Astrocyte of the cerebellum (primary cell): ENCODE measurements at regions not wholly inside any gene's neighbourhood (a gene's known extent, or its start where the extent isn't known, plus 50 kb on each side); places are given as distances from the start of the nearest gene placed in this dataset.

ENCODE experiments used
- DNase-seq: peaks from one replicate; pipeline ENCODE4 v3.0.0-alpha.2; 2011; ENCODE audit warnings: low read depth
- H3K4me3 ChIP-seq: 2 replicates; pipeline ENCODE4 v1.5.1; 2011; ENCODE audit warnings: mild to moderate bottlenecking, low read depth, low read length, moderate library complexity
- CTCF ChIP-seq: IDR thresholded peaks from 2 replicates; pipeline ENCODE4 v1.5.1; 2012; ENCODE audit warnings: low read length, low read depth, moderate library complexity, mild to moderate bottlenecking; ENCODE audit errors: missing control alignments
- in situ Hi-C: cut with HindIII; loops from 2 replicates; pipeline ENCODE4 v1.10.0; 2017; ENCODE audit warnings: low sequenced_read_pairs

- in situ Hi-C loops, result no loop called here
- H3K4me3 ChIP-seq, result no peak overlapping the region
- no peak for TF ChIP-seq CTCF
- no peak for DNase-seq
Observed at GRCh38 chr9:12922224-12922866, 147.5 kb downstream of the LURAP1L start.

GRCh38 chr9:12923468-12924009, 148.7 kb downstream of the LURAP1L start:
- TF ChIP-seq CTCF, result no peak
- H3K4me3 ChIP-seq, result no peak overlapping the region
- in situ Hi-C loops, result no loop called here
- peak; percentile 60 for DNase-seq

GRCh38 chr9:12930906-12931305, 156.1 kb downstream of the LURAP1L start:
- in situ Hi-C loops, result no loop called here

GRCh38 chr9:12933957-12934356, 159.1 kb downstream of the LURAP1L start:
- no peak overlapping the region for H3K4me3 ChIP-seq
- no peak for TF ChIP-seq CTCF
- in situ Hi-C loops, result no loop called here
- DNase-seq, result no peak

More at GRCh38 chr9:12930906-12931305, 156.1 kb downstream of the LURAP1L start:
- H3K4me3 ChIP-seq, result no peak overlapping the region
- DNase-seq, result no peak
- TF ChIP-seq CTCF, result no peak

- in situ Hi-C loops, result no loop called here
Observed at GRCh38 chr9:12934545-12935272, 159.9 kb downstream of the LURAP1L start.

GRCh38 chr9:12935714-12936113, 160.9 kb downstream of the LURAP1L start:
- in situ Hi-C loops, result no loop called here
- H3K4me3 ChIP-seq, result no peak overlapping the region
- no peak for DNase-seq
- no peak for TF ChIP-seq CTCF

More at GRCh38 chr9:12934545-12935272, 159.9 kb downstream of the LURAP1L start:
- no peak for DNase-seq
- H3K4me3 ChIP-seq, result no peak overlapping the region
- no peak for TF ChIP-seq CTCF
